Activated CD4-positive, alpha-beta T cell treated with anti-CD3 and anti-CD28 coated beads for 24 hours (primary cell): ENCODE measurements at regions not wholly inside any gene's neighbourhood (a gene's known extent, or its start where the extent isn't known, plus 50 kb on each side); places are given as distances from the start of the nearest gene placed in this dataset.

Source experiments
- DNase-seq, 2 donors: peaks; one replicate each; pipeline ENCODE4 v3.0.0-alpha.2; 2020; ENCODE audit warnings: low read depth in 2 of 2

- DNase-seq, result no peak
Observed at GRCh38 chr6:137758661-137759060, 108.4 kb upstream of the TNFAIP3 start.

- no peak for DNase-seq
Observed at GRCh38 chr6:137759624-137760023, 107.4 kb upstream of the TNFAIP3 start.

- no peak for DNase-seq
Observed at GRCh38 chr6:137761072-137761471, 106.0 kb upstream of the TNFAIP3 start.

- DNase-seq, result no peak
Observed at GRCh38 chr6:137761487-137761886, 105.6 kb upstream of the TNFAIP3 start.

GRCh38 chr6:137762168-137763090 lies 104.6 kb upstream of the TNFAIP3 start:
- no peak for DNase-seq

- no peak for DNase-seq
Observed at GRCh38 chr6:137763436-137763835, 103.6 kb upstream of the TNFAIP3 start.

GRCh38 chr6:137763886-137764285 lies 103.2 kb upstream of the TNFAIP3 start:
- DNase-seq, result no peak

GRCh38 chr6:137764464-137764863 lies 102.6 kb upstream of the TNFAIP3 start:
- no peak for DNase-seq

GRCh38 chr6:137765059-137765458 lies 102.0 kb upstream of the TNFAIP3 start:
- DNase-seq, result no peak

- no peak for DNase-seq
Observed at GRCh38 chr6:137766596-137767370, 100.3 kb upstream of the TNFAIP3 start.

- DNase-seq, result no peak
Observed at GRCh38 chr6:137767465-137767864, 99.6 kb upstream of the TNFAIP3 start.

- DNase-seq, result no peak
Observed at GRCh38 chr6:137767911-137768690, 99.0 kb upstream of the TNFAIP3 start.

GRCh38 chr6:137768935-137769334 lies 98.1 kb upstream of the TNFAIP3 start:
- DNase-seq, result no peak

- no peak for DNase-seq
Observed at GRCh38 chr6:137769797-137770362, 97.2 kb upstream of the TNFAIP3 start.

GRCh38 chr6:137772541-137773250 lies 94.4 kb upstream of the TNFAIP3 start:
- DNase-seq, result no peak

GRCh38 chr6:137775227-137775626 lies 91.8 kb upstream of the TNFAIP3 start:
- DNase-seq, result no peak

- no peak for DNase-seq
Observed at GRCh38 chr6:137775720-137776119, 91.3 kb upstream of the TNFAIP3 start.

GRCh38 chr6:137776256-137776655 lies 90.8 kb upstream of the TNFAIP3 start:
- no peak for DNase-seq

- DNase-seq, result no peak
Observed at GRCh38 chr6:137776786-137777686, 90.0 kb upstream of the TNFAIP3 start.

- no peak for DNase-seq
Observed at GRCh38 chr6:137777687-137778075, 89.4 kb upstream of the TNFAIP3 start.
